Glutamatergic neuron (in vitro differentiated cells): ENCODE measurements at regions not wholly inside any gene's neighbourhood (a gene's known extent, or its start where the extent isn't known, plus 50 kb on each side); places are given as distances from the start of the nearest gene placed in this dataset.

Source experiments
- DNase-seq: peaks from one replicate; pipeline ENCODE4 v3.0.0; 2022
- H3K27ac Mint-ChIP-seq: one replicate; pipeline ENCODE4 v1.8.0; 2020; ENCODE audit warnings: mild to moderate bottlenecking, mixed read lengths, inconsistent platforms; ENCODE audit not compliant: unreplicated experiment
- H3K27me3 Mint-ChIP-seq: one replicate; pipeline ENCODE4 v1.8.0; 2020; ENCODE audit warnings: mild to moderate bottlenecking, moderate library complexity, mixed read lengths, inconsistent platforms; ENCODE audit not compliant: unreplicated experiment
- H3K36me3 Mint-ChIP-seq: one replicate; pipeline ENCODE4 v1.8.0; 2020; ENCODE audit warnings: mild to moderate bottlenecking, mixed read lengths, inconsistent platforms; ENCODE audit not compliant: unreplicated experiment
- H3K4me1 Mint-ChIP-seq: one replicate; pipeline ENCODE4 v1.8.0; 2020; ENCODE audit warnings: mild to moderate bottlenecking, low read depth, mixed read lengths, inconsistent platforms; ENCODE audit not compliant: unreplicated experiment
- H3K4me3 Mint-ChIP-seq: one replicate; pipeline ENCODE4 v1.8.0; 2020; ENCODE audit warnings: mild to moderate bottlenecking, mixed read lengths, inconsistent platforms; ENCODE audit not compliant: unreplicated experiment
- H3K9me3 Mint-ChIP-seq: one replicate; pipeline ENCODE4 v1.8.0; 2020; ENCODE audit warnings: mild to moderate bottlenecking, moderate library complexity, mixed read lengths, inconsistent platforms; ENCODE audit not compliant: unreplicated experiment
- TF ChIP-seq, protein P1 (sequence below): fragments of 200-600 bp; sonication (generic); IDR thresholded peaks from one replicate; pipeline ENCODE4 v1.5.0; 2021; ENCODE audit not compliant: partially characterized antibody, unreplicated experiment

- Mint-ChIP-seq H3K27ac (no peak overlapping the region), H3K36me3 (no peaks in the 10 kb centered on the region), H3K4me1 (no peaks in the 10 kb centered on the region), H3K27me3 (no peaks in the 10 kb centered on the region), H3K9me3 (no peaks in the 10 kb centered on the region), H3K4me3 (no peak overlapping the region)
- TF ChIP-seq, protein P1, sequence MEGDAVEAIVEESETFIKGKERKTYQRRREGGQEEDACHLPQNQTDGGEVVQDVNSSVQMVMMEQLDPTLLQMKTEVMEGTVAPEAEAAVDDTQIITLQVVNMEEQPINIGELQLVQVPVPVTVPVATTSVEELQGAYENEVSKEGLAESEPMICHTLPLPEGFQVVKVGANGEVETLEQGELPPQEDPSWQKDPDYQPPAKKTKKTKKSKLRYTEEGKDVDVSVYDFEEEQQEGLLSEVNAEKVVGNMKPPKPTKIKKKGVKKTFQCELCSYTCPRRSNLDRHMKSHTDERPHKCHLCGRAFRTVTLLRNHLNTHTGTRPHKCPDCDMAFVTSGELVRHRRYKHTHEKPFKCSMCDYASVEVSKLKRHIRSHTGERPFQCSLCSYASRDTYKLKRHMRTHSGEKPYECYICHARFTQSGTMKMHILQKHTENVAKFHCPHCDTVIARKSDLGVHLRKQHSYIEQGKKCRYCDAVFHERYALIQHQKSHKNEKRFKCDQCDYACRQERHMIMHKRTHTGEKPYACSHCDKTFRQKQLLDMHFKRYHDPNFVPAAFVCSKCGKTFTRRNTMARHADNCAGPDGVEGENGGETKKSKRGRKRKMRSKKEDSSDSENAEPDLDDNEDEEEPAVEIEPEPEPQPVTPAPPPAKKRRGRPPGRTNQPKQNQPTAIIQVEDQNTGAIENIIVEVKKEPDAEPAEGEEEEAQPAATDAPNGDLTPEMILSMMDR = no peak
- DNase-seq = no peak
These were observed 485.5 kb downstream of the PTPRC start for GRCh38 chr1:199124351-199124750.

GRCh38 chr1:199129247-199129646 lies 490.4 kb downstream of the PTPRC start:
- no peaks in the 10 kb centered on the region for H3K27me3 Mint-ChIP-seq
- H3K36me3 Mint-ChIP-seq = no peaks in the 10 kb centered on the region
- no peaks in the 10 kb centered on the region for H3K9me3 Mint-ChIP-seq

DNA sequence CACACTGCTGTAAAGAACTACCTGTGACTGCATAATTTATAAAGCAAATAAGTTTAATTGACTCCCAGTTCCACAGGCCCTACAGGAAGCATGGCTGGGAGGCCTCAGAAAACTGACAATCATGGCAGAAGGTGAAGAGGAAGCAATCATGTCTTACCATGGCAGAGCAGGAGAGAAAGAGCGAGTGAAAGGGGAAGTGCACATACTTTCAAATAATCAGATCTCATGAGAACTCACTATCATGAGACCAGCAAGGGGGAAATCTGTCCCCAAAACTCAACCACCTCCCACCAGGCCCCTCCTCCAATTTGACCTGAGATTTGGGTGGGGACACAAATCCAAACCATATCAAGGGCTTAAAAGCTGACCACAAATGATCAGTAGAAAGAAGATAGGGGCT lies 493.2 kb downstream of the PTPRC start:
- Mint-ChIP-seq H3K4me1 (no peaks in the 10 kb centered on the region), H3K27me3 (no peaks in the 10 kb centered on the region), H3K4me3 (no peak overlapping the region), H3K36me3 (no peaks in the 10 kb centered on the region), H3K27ac (no peak overlapping the region), H3K9me3 (no peaks in the 10 kb centered on the region)
- TF ChIP-seq, protein P1 = no peak
- no peak for DNase-seq

More at GRCh38 chr1:199129247-199129646, 490.4 kb downstream of the PTPRC start:
- H3K4me1 Mint-ChIP-seq = no peaks in the 10 kb centered on the region
- TF ChIP-seq, protein P1 = no peak
- no peak overlapping the region for H3K4me3 Mint-ChIP-seq
- DNase-seq = no peak
- no peak overlapping the region for H3K27ac Mint-ChIP-seq

- no peaks in the 10 kb centered on the region for H3K9me3 Mint-ChIP-seq
- no peaks in the 10 kb centered on the region for H3K4me1 Mint-ChIP-seq
- H3K27me3 Mint-ChIP-seq = no peaks in the 10 kb centered on the region
- no peaks in the 10 kb centered on the region for H3K36me3 Mint-ChIP-seq
- H3K4me3 Mint-ChIP-seq = no peak overlapping the region
- TF ChIP-seq, protein P1 = no peak
- no peak overlapping the region for H3K27ac Mint-ChIP-seq
- DNase-seq = no peak
These were observed 497.1 kb downstream of the PTPRC start for GRCh38 chr1:199135901-199136300.

- H3K4me3 Mint-ChIP-seq = no peak overlapping the region
- H3K4me1 Mint-ChIP-seq = no peaks in the 10 kb centered on the region
- H3K27me3 Mint-ChIP-seq = no peaks in the 10 kb centered on the region
- H3K36me3 Mint-ChIP-seq = no peaks in the 10 kb centered on the region
- DNase-seq = no peak
- TF ChIP-seq, protein P1 = no peak
- H3K27ac Mint-ChIP-seq = no peak overlapping the region
- no peaks in the 10 kb centered on the region for H3K9me3 Mint-ChIP-seq
These were observed 499.2 kb downstream of the PTPRC start for GRCh38 chr1:199138061-199138460.
